ENCODE measurements at regions not wholly inside any gene's neighbourhood (a gene's known extent, or its start where the extent isn't known, plus 50 kb on each side); places are given as distances from the start of the nearest gene placed in this dataset.

- Histone ChIP-seq H3K4me2 (no peak overlapping the region), H3K36me3 (no peaks in the 10 kb centered on the region), H3K27me3 (no peaks in the 10 kb centered on the region), H3K9ac (no peak overlapping the region), H3K4me1 (peaks cover 8% of the 10 kb centered on the region), H3K9me3 (ENCODE audit: low read depth) (no peaks in the 10 kb centered on the region), H2AFZ (replicated peaks) (no peak overlapping the region), H3K27ac (no peak overlapping the region), H3K79me2 (ENCODE audit: low read depth) (no peaks in the 10 kb centered on the region), H4K20me1 (ENCODE audit: low read depth) (no peaks in the 10 kb centered on the region), H3F3A (ENCODE audit: low read depth) (no peaks in the 10 kb centered on the region), H3K4me3 (no peak overlapping the region)
- H3K4me1 Mint-ChIP-seq = peaks cover 14% of the 10 kb centered on the region
- no peaks in the 10 kb centered on the region for H3K27me3 Mint-ChIP-seq (ENCODE audit: insufficient read depth, low read depth)
- peaks cover 7% of the 10 kb centered on the region for H3K9me3 Mint-ChIP-seq
- TF ChIP-seq EZH2phosphoT487 (IDR thresholded peaks at IDR 0.05) (no peak), EZH2 (IDR thresholded peaks at IDR 0.05) (no peak)
- TF ChIP-seq, protein P1, sequence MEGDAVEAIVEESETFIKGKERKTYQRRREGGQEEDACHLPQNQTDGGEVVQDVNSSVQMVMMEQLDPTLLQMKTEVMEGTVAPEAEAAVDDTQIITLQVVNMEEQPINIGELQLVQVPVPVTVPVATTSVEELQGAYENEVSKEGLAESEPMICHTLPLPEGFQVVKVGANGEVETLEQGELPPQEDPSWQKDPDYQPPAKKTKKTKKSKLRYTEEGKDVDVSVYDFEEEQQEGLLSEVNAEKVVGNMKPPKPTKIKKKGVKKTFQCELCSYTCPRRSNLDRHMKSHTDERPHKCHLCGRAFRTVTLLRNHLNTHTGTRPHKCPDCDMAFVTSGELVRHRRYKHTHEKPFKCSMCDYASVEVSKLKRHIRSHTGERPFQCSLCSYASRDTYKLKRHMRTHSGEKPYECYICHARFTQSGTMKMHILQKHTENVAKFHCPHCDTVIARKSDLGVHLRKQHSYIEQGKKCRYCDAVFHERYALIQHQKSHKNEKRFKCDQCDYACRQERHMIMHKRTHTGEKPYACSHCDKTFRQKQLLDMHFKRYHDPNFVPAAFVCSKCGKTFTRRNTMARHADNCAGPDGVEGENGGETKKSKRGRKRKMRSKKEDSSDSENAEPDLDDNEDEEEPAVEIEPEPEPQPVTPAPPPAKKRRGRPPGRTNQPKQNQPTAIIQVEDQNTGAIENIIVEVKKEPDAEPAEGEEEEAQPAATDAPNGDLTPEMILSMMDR (IDR thresholded peaks at IDR 0.05) = no peak
- H3K4me3 Mint-ChIP-seq = no peak overlapping the region
- H3K36me3 Mint-ChIP-seq = no peaks in the 10 kb centered on the region
- no peak for DNase-seq (ENCODE audit: low spot score)
- H3K27ac Mint-ChIP-seq = no peak overlapping the region
These were observed 230.6 kb downstream of the CENPW start for GRCh38 chr6:126570507-126570906.

- no peaks in the 10 kb centered on the region for H3K36me3 Mint-ChIP-seq
- no peaks in the 10 kb centered on the region for H3F3A ChIP-seq (ENCODE audit: low read depth)
- no peak overlapping the region for H3K27ac ChIP-seq
- no peak for DNase-seq (ENCODE audit: low spot score)
- no peak overlapping the region for H3K4me2 ChIP-seq
- peak overlapping the region; percentile 21 for H3K27ac Mint-ChIP-seq
- H3K36me3 ChIP-seq = no peaks in the 10 kb centered on the region
- no peaks in the 10 kb centered on the region for H3K79me2 ChIP-seq (ENCODE audit: low read depth)
- TF ChIP-seq EZH2phosphoT487 (IDR thresholded peaks at IDR 0.05) (no peak), EZH2 (IDR thresholded peaks at IDR 0.05) (no peak)
- TF ChIP-seq, protein P1 (IDR thresholded peaks at IDR 0.05) = no peak
- peak overlapping the region; percentile 32 for H2AFZ ChIP-seq (replicated peaks)
- no peaks in the 10 kb centered on the region for H3K9me3 Mint-ChIP-seq
- no peak overlapping the region for H3K4me3 ChIP-seq
- no peaks in the 10 kb centered on the region for H3K27me3 ChIP-seq
- H3K9me3 ChIP-seq (ENCODE audit: low read depth) = no peaks in the 10 kb centered on the region
- peaks cover 8% of the 10 kb centered on the region for H3K4me1 ChIP-seq
- no peaks in the 10 kb centered on the region for H3K27me3 Mint-ChIP-seq (ENCODE audit: insufficient read depth, low read depth)
- H3K4me3 Mint-ChIP-seq = no peak overlapping the region
- H3K9ac ChIP-seq = no peak overlapping the region
- H3K4me1 Mint-ChIP-seq = peaks cover 14% of the 10 kb centered on the region
- H4K20me1 ChIP-seq (ENCODE audit: low read depth) = no peaks in the 10 kb centered on the region
These were observed 234.4 kb downstream of the CENPW start for GRCh38 chr6:126574301-126574700.

GRCh38 chr6:126581316-126581715, 241.4 kb downstream of the CENPW start:
- no peaks in the 10 kb centered on the region for H4K20me1 ChIP-seq (ENCODE audit: low read depth)
- Mint-ChIP-seq H3K27ac (no peak overlapping the region), H3K4me1 (no peaks in the 10 kb centered on the region), H3K4me3 (no peak overlapping the region), H3K27me3 (ENCODE audit: insufficient read depth, low read depth) (peaks cover 3% of the 10 kb centered on the region), H3K36me3 (no peaks in the 10 kb centered on the region), H3K9me3 (peaks cover 4% of the 10 kb centered on the region)
- no peak overlapping the region for H2AFZ ChIP-seq (replicated peaks)
- H3K79me2 ChIP-seq (ENCODE audit: low read depth) = no peaks in the 10 kb centered on the region
- H3K9me3 ChIP-seq (ENCODE audit: low read depth) = no peaks in the 10 kb centered on the region
- H3F3A ChIP-seq (ENCODE audit: low read depth) = no peaks in the 10 kb centered on the region
- no peak for DNase-seq (ENCODE audit: low spot score)
- H3K4me3 ChIP-seq = no peak overlapping the region
- no peak for TF ChIP-seq EZH2phosphoT487 (IDR thresholded peaks at IDR 0.05)
- TF ChIP-seq, protein P1 (IDR thresholded peaks at IDR 0.05) = no peak
- no peak for TF ChIP-seq EZH2 (IDR thresholded peaks at IDR 0.05)
- no peak overlapping the region for H3K9ac ChIP-seq
- no peak overlapping the region for H3K4me2 ChIP-seq
- no peaks in the 10 kb centered on the region for H3K27me3 ChIP-seq
- no peaks in the 10 kb centered on the region for H3K36me3 ChIP-seq
- H3K27ac ChIP-seq = no peak overlapping the region
- no peaks in the 10 kb centered on the region for H3K4me1 ChIP-seq

Measured in neural progenitor cell (in vitro differentiated cells).